Fibroblast of lung (primary cell): ENCODE measurements at regions not wholly inside any gene's neighbourhood (a gene's known extent, or its start where the extent isn't known, plus 50 kb on each side); places are given as distances from the start of the nearest gene placed in this dataset.
A peak's percentile ranks its signal among the peaks of the same experiment; 100 is the strongest.

Experiments used
- DNase-seq, 2 donors: peaks; one replicate each; pipeline versions ENCODE4 v3.0.0 to v3.0.0-alpha.2; 2010; ENCODE audit warnings: low read depth in 2 of 2
- H2AFZ ChIP-seq: 2 replicates; pipeline ENCODE4 v1.5.1; 2012; ENCODE audit warnings: low read length, control low read depth, inconsistent platforms
- H3K27ac ChIP-seq: 2 replicates; pipeline ENCODE4 v1.5.1; 2011; ENCODE audit warnings: low read length, control low read depth; ENCODE audit not compliant: insufficient read depth
- H3K27me3 ChIP-seq: 2 replicates; pipeline ENCODE4 v1.5.1; 2011; ENCODE audit warnings: mild to moderate bottlenecking, low read length; ENCODE audit not compliant: control insufficient read depth, insufficient read depth
- H3K36me3 ChIP-seq: 2 replicates; pipeline ENCODE4 v1.5.1; 2011; ENCODE audit warnings: low read length; ENCODE audit not compliant: control insufficient read depth, insufficient read depth
- H3K4me1 ChIP-seq: 2 replicates; pipeline ENCODE4 v1.5.1; 2011; ENCODE audit warnings: low read length; ENCODE audit not compliant: control insufficient read depth, insufficient read depth; ENCODE audit errors: extremely low read depth
- H3K4me2 ChIP-seq: 2 replicates; pipeline ENCODE4 v1.5.1; 2011; ENCODE audit warnings: low read length, control low read depth; ENCODE audit not compliant: insufficient read depth; ENCODE audit errors: extremely low read depth
- H3K4me3 ChIP-seq, 4 experiments: fragments of 200-600 bp in 1 of 4; sonication (generic) in 1 of 4; replicated peaks in 1 of 4; 2 replicates each; pipeline ENCODE4 v1.5.1; 2011 to 2016; ENCODE audit warnings: low read length in 4 of 4, low read depth in 3 of 4, mild to moderate bottlenecking in 3 of 4, control low read depth in 2 of 4, inconsistent platforms in 1 of 4, mixed read lengths in 1 of 4; ENCODE audit not compliant: insufficient read depth in 1 of 4; ENCODE audit errors: control extremely low read depth in 1 of 4
- H3K79me2 ChIP-seq: 2 replicates; pipeline ENCODE4 v1.5.1; 2012; ENCODE audit warnings: mild to moderate bottlenecking, low read length, inconsistent platforms; ENCODE audit not compliant: control insufficient read depth, insufficient read depth
- H3K9ac ChIP-seq: 2 replicates; pipeline ENCODE4 v1.5.1; 2011; ENCODE audit warnings: mild to moderate bottlenecking, low read length, control low read depth; ENCODE audit not compliant: insufficient read depth
- H3K9me3 ChIP-seq: 2 replicates; pipeline ENCODE4 v1.5.1; 2012; ENCODE audit warnings: low read depth, low read length; ENCODE audit not compliant: control insufficient read depth, insufficient read depth
- H4K20me1 ChIP-seq: 2 replicates; pipeline ENCODE4 v1.5.1; 2011; ENCODE audit warnings: low read length; ENCODE audit not compliant: control insufficient read depth, insufficient read depth; ENCODE audit errors: extremely low read depth
- CTCF ChIP-seq, 2 donors: IDR thresholded peaks in 1 of 2; conservative IDR thresholded peaks in 1 of 2; 1 replicate in 1 of 2; 2 replicates in 1 of 2; pipeline ENCODE4 v1.5.1; 2011 to 2012; ENCODE audit warnings: low read length in 2 of 2, control low read depth in 1 of 2, inconsistent platforms in 1 of 2, low read depth in 1 of 2, mild to moderate bottlenecking in 1 of 2
- EZH2 ChIP-seq: IDR thresholded peaks from 2 replicates; pipeline ENCODE4 v1.5.1; 2012; ENCODE audit warnings: low read length, control low read depth, mild to moderate bottlenecking; ENCODE audit errors: missing control alignments

GRCh38 chr6:117761610-117762009 lies 86.3 kb downstream of the NUS1 start:
- H3K27me3 ChIP-seq, result no peaks in the 10 kb centered on the region
- H3K36me3 ChIP-seq, result no peaks in the 10 kb centered on the region
- H3K4me2 ChIP-seq, result no peak overlapping the region
- no peak overlapping the region for H2AFZ ChIP-seq
- no peaks in the 10 kb centered on the region for H4K20me1 ChIP-seq
- no peaks in the 10 kb centered on the region for H3K79me2 ChIP-seq
- no peaks in the 10 kb centered on the region for H3K4me1 ChIP-seq
- no peak overlapping the region for H3K4me3 ChIP-seq
- H3K9ac ChIP-seq, result no peak overlapping the region
- no peaks in the 10 kb centered on the region for H3K9me3 ChIP-seq
- no peak overlapping the region for H3K27ac ChIP-seq
- no peak for DNase-seq
- TF ChIP-seq CTCF (conservative IDR thresholded peaks at IDR 0.05 in 1 of 2, IDR thresholded peaks at IDR 0.05 in 1 of 2; ENCODE audit: low read depth in 1 of 2, low read length in 2 of 2) (no peak), EZH2 (no peak)

GRCh38 chr6:117771403-117771802 lies 96.1 kb downstream of the NUS1 start:
- TF ChIP-seq CTCF (conservative IDR thresholded peaks at IDR 0.05 in 1 of 2, IDR thresholded peaks at IDR 0.05 in 1 of 2; ENCODE audit: low read depth in 1 of 2, low read length in 2 of 2) (no peak), EZH2 (no peak)
- H3K9me3 ChIP-seq, result no peaks in the 10 kb centered on the region
- H3K79me2 ChIP-seq, result no peaks in the 10 kb centered on the region
- H3K36me3 ChIP-seq, result no peaks in the 10 kb centered on the region
- no peaks in the 10 kb centered on the region for H4K20me1 ChIP-seq
- no peak for DNase-seq
- H3K27me3 ChIP-seq, result no peaks in the 10 kb centered on the region
- no peak overlapping the region for H3K4me3 ChIP-seq
- H3K4me1 ChIP-seq, result no peaks in the 10 kb centered on the region
- H3K9ac ChIP-seq, result no peak overlapping the region
- no peak overlapping the region for H2AFZ ChIP-seq
- no peak overlapping the region for H3K27ac ChIP-seq
- no peak overlapping the region for H3K4me2 ChIP-seq

GRCh38 chr6:117776441-117776840 lies 101.2 kb downstream of the NUS1 start:
- TF ChIP-seq CTCF (conservative IDR thresholded peaks at IDR 0.05 in 1 of 2, IDR thresholded peaks at IDR 0.05 in 1 of 2; ENCODE audit: low read depth in 1 of 2, low read length in 2 of 2) (peak in 1 of 2 donors; percentile 17), EZH2 (no peak)
- Histone ChIP-seq H3K36me3 (no peaks in the 10 kb centered on the region), H3K9me3 (no peaks in the 10 kb centered on the region), H3K79me2 (no peaks in the 10 kb centered on the region), H3K4me2 (no peak overlapping the region), H3K27ac (no peak overlapping the region), H3K4me1 (no peaks in the 10 kb centered on the region), H3K9ac (no peak overlapping the region), H4K20me1 (no peaks in the 10 kb centered on the region), H3K27me3 (no peaks in the 10 kb centered on the region), H2AFZ (no peak overlapping the region), H3K4me3 (no peak overlapping the region)
- peak in 1 of 2 donors; percentile 16 for DNase-seq
